Neutrophil (primary cell): ENCODE measurements at regions not wholly inside any gene's neighbourhood (a gene's known extent, or its start where the extent isn't known, plus 50 kb on each side); places are given as distances from the start of the nearest gene placed in this dataset.
"Not testable (repeated sequence)": the region's sequence is repeated elsewhere in the genome, so short reads cannot be mapped to it uniquely, and the experiment has no call there.

Experiments used
- H3K27ac ChIP-seq: fragments of 200-600 bp; sonication (generic); 2 replicates; pipeline ENCODE4 v1.5.1; 2016; ENCODE audit warnings: mild to moderate bottlenecking, moderate library complexity
- H3K27me3 ChIP-seq: fragments of 200-600 bp; sonication (generic); 2 replicates; pipeline ENCODE4 v1.6.0; 2016; ENCODE audit warnings: mild to moderate bottlenecking
- H3K36me3 ChIP-seq: fragments of 200-600 bp; sonication (generic); 2 replicates; pipeline ENCODE4 v1.5.1; 2017
- H3K4me1 ChIP-seq, 2 experiments: fragments of 200-600 bp in 1 of 2; sonication (generic) in 1 of 2; 1 replicate in 1 of 2; 2 replicates in 1 of 2; pipeline versions ENCODE4 v1.5.1 to v1.6.1; 2013 to 2016; ENCODE audit warnings: low read depth in 1 of 2, low read length in 1 of 2, mild to moderate bottlenecking in 1 of 2, moderate library complexity in 1 of 2; ENCODE audit not compliant: control insufficient read depth in 1 of 2, insufficient read depth in 1 of 2
- H3K4me3 ChIP-seq, 2 experiments: fragments of 200-600 bp in 1 of 2; sonication (generic) in 1 of 2; 1 replicate in 1 of 2; 2 replicates in 1 of 2; pipeline ENCODE4 v1.5.1; 2013 to 2016; ENCODE audit warnings: low read depth in 1 of 2, low read length in 1 of 2, mild to moderate bottlenecking in 1 of 2, moderate library complexity in 1 of 2
- H3K9me3 ChIP-seq: fragments of 200-600 bp; sonication (generic); 2 replicates; pipeline ENCODE4 v1.5.1; 2016
- TF ChIP-seq, protein P1 (sequence below): fragments of 200-600 bp; sonication (generic); IDR thresholded peaks from 2 replicates; pipeline ENCODE4 v1.5.1; 2016; ENCODE audit warnings: antibody characterized with exemption

DNA sequence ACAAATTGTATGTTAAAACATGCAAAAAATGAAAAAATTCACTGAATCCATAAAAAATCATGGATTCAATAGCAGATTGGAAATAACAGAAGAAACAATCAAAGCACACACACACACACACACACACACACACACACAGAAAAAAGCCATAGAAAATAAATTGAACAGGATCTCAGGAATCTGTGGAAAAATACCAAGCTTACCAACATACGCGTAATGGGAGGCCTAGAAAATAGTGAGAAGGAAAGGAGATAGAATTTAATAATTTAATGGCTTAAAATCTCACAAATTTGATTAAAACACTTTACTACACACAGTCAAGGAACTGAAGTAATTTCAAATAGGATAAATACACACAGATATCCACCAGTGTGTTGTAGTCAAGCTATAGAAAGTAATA is 1671.5 kb upstream of the PIK3C3 start:
- Histone ChIP-seq H3K36me3 (no peaks in the 10 kb centered on the region), H3K27ac (no peak overlapping the region), H3K4me3 (no peak overlapping the region), H3K9me3 (no peaks in the 10 kb centered on the region), H3K27me3 (no peaks in the 10 kb centered on the region), H3K4me1 (no peaks in the 10 kb centered on the region)
- TF ChIP-seq, protein P1, sequence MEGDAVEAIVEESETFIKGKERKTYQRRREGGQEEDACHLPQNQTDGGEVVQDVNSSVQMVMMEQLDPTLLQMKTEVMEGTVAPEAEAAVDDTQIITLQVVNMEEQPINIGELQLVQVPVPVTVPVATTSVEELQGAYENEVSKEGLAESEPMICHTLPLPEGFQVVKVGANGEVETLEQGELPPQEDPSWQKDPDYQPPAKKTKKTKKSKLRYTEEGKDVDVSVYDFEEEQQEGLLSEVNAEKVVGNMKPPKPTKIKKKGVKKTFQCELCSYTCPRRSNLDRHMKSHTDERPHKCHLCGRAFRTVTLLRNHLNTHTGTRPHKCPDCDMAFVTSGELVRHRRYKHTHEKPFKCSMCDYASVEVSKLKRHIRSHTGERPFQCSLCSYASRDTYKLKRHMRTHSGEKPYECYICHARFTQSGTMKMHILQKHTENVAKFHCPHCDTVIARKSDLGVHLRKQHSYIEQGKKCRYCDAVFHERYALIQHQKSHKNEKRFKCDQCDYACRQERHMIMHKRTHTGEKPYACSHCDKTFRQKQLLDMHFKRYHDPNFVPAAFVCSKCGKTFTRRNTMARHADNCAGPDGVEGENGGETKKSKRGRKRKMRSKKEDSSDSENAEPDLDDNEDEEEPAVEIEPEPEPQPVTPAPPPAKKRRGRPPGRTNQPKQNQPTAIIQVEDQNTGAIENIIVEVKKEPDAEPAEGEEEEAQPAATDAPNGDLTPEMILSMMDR, result no peak

DNA sequence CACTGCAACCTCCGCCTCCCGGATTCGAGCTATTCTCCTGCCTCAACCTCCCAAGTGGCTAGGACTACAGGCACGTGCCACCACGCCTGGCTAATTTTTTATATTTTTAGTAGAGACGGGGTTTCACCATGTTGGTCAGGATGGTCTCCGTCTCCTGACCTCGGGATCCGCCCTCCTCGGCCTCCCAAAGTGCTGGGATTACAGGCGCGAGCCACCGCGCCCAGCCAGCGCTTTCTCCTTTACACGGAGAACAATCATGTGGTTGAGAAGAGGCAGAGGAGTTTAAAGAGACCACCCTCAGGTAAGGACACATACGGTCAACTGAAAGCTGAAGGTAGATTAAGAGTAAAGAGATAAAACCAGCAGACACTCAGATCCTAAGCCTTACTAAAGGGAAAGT is 1673.7 kb upstream of the PIK3C3 start:
- not testable (repeated sequence) for H3K4me3 ChIP-seq, H3K36me3 ChIP-seq, H3K4me1 ChIP-seq, H3K27ac ChIP-seq, H3K9me3 ChIP-seq, H3K27me3 ChIP-seq

GRCh38 chr18:40274618-40275196 is 1680.3 kb upstream of the PIK3C3 start:
- Histone ChIP-seq H3K4me3 (no peak overlapping the region), H3K27me3 (no peaks in the 10 kb centered on the region), H3K9me3 (no peaks in the 10 kb centered on the region), H3K27ac (no peak overlapping the region), H3K36me3 (no peaks in the 10 kb centered on the region), H3K4me1 (no peaks in the 10 kb centered on the region)
- TF ChIP-seq, protein P1, result no peak

DNA sequence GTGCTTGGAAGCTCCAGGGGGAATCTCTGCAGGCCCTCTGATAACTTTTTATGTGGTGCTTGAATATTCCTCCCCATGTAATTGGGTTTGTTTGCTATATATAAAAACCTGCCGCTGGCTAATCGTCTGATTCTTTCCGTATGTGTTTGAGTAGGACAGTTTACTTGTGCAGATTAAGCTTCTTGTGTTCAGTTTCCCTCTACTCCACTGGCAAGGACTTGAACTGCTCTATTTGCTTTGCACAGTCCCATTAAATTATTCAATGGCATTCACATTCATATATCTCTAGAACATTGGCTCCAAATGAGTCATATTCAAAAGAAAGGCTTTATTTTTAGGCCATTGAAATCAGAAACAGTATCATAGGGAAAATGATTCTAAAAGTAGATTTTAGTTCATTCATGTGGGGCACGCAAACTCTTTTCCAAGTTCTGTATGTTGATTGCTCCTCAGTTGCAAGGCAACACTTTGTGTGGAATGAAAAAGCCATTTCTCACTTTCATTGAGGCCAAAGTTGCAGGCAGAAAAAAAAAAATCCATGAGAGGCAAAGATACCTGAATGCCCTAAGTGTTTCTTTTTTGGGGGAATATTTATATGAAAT is 1682.3 kb upstream of the PIK3C3 start:
- Histone ChIP-seq H3K27ac (no peak overlapping the region), H3K36me3 (no peaks in the 10 kb centered on the region), H3K4me3 (no peak overlapping the region), H3K4me1 (no peaks in the 10 kb centered on the region), H3K27me3 (no peaks in the 10 kb centered on the region), H3K9me3 (no peaks in the 10 kb centered on the region)
- TF ChIP-seq, protein P1, result no peak

DNA sequence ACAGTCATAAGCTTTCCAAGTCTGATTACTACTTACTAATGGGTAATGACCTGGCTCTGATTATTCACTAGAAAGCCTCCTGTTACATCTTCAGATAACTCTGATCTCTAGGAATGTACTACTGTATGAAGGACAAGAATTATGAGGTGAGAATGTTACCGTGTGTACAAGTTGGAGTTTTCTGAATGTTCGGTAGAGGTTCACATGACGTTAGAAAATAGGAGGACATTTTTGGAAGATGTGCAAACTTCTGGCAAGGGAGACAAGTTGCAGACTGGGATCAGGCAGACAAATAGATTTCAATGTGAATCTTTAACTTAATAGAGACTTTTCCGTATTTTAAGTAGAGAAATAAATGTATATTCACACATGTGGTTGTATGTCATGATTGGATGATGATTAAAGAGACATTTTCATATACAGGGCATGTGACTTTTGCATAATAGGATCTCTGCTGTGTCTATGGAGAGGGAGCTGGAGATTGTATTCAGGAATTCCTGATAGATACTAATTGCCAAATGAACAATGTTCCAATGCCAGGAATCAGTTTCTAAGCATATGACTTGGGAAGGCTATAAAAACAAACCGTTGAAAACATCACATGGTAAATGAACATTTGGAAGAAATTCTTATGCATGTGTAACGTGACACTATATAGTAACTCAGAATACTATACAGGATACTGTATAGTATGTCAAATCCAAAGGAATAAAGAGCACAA is 1695.8 kb upstream of the PIK3C3 start:
- no peak overlapping the region for H3K4me3 ChIP-seq
- H3K27ac ChIP-seq, result no peak overlapping the region
- no peaks in the 10 kb centered on the region for H3K9me3 ChIP-seq
- H3K4me1 ChIP-seq, result no peaks in the 10 kb centered on the region
- H3K36me3 ChIP-seq, result no peaks in the 10 kb centered on the region
- H3K27me3 ChIP-seq, result no peaks in the 10 kb centered on the region
- TF ChIP-seq, protein P1, result no peak

GRCh38 chr18:40258311-40258710 is 1696.7 kb upstream of the PIK3C3 start:
- no peaks in the 10 kb centered on the region for H3K36me3 ChIP-seq
- no peaks in the 10 kb centered on the region for H3K9me3 ChIP-seq
- TF ChIP-seq, protein P1, result no peak
- H3K27ac ChIP-seq, result no peak overlapping the region
- no peaks in the 10 kb centered on the region for H3K27me3 ChIP-seq
- no peaks in the 10 kb centered on the region for H3K4me1 ChIP-seq
- no peak overlapping the region for H3K4me3 ChIP-seq
